NT2/D1 (cell line): ENCODE measurements at regions not wholly inside any gene's neighbourhood (a gene's known extent, or its start where the extent isn't known, plus 50 kb on each side); places are given as distances from the start of the nearest gene placed in this dataset.

ENCODE experiments used
- SUZ12 ChIP-seq: IDR thresholded peaks from 2 replicates; pipeline ENCODE4 v1.6.1; 2011; ENCODE audit not compliant: insufficient read length, insufficient read depth; ENCODE audit errors: extremely low read depth
- YY1 ChIP-seq: IDR thresholded peaks from 2 replicates; pipeline ENCODE4 v1.6.1; 2011; ENCODE audit not compliant: insufficient read length, insufficient read depth

DNA sequence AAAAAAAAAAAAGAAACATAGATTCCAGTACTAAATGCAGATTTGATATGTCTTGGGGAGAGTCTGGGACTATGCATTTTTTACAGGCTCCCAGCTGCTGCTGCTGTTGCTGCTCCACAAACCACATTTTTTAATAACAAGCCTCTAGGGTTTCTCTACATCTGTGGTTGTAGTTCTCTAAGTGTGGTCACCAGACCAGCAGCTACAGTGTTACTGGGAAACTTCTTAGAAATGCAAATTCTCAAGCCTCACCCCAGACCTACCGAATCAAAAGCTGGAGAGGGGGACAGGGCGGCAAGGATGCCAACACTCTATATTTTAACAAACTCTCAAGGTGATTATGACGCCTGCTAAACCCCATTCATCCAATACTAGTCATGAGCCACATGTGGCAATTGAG lies 293.4 kb upstream of the PTGER4 start:
- TF ChIP-seq YY1 (no peak), SUZ12 (no peak)
